Right lobe of liver (tissue), 4 donors: ENCODE measurements at regions not wholly inside any gene's neighbourhood (a gene's known extent, or its start where the extent isn't known, plus 50 kb on each side); places are given as distances from the start of the nearest gene placed in this dataset.

Experiments
- CTCF ChIP-seq, 4 donors: fragments of 200-600 bp in 3 of 4; fragments of 450-650 bp in 1 of 4; IDR thresholded peaks; one replicate each; pipeline versions ENCODE4 v1.5.1 to v1.8.0; 2016 to 2022; ENCODE audit warnings: antibody characterized with exemption in 4 of 4, mild to moderate bottlenecking in 2 of 4
- POLR2A ChIP-seq: fragments of 450-650 bp; IDR thresholded peaks from one replicate; pipeline ENCODE4 v1.6.1; 2017; ENCODE audit warnings: antibody characterized with exemption, mild to moderate bottlenecking
- donor health status: DM: no; HTN: no; CAD: no.
- donor health status: DM: no; HTN: no; CAD: no.
- donor health status: DM: no; HTN: yes; CAD: no.

GRCh38 chr18:68445136-68445535, 269.8 kb downstream of the TMX3 start:
- TF ChIP-seq POLR2A (no peak), CTCF (IDR thresholded peaks at IDR 0.05) (no peak)
